GM23338 (cell line): ENCODE measurements at regions not wholly inside any gene's neighbourhood (a gene's known extent, or its start where the extent isn't known, plus 50 kb on each side); places are given as distances from the start of the nearest gene placed in this dataset.

Experiments used
- ATAC-seq: fragments of 200-7000 bp; cut with Tn5 transposase; 3 replicates; pipeline ENCODE4 v1.9.1; 2020
- DNase-seq: peaks from one replicate; pipeline ENCODE4 v3.0.0-alpha.2; 2015; ENCODE audit warnings: low spot score
- H2AFZ ChIP-seq: fragments of 200-600 bp; sonication (generic); 2 replicates; pipeline ENCODE4 v1.8.0; 2016; ENCODE audit warnings: antibody characterized with exemption, mild to moderate bottlenecking, moderate library complexity
- H3F3A ChIP-seq: fragments of 200-600 bp; sonication (generic); replicated peaks from 2 replicates; pipeline ENCODE4 v1.8.0; 2017; ENCODE audit warnings: antibody characterized with exemption, mixed run types, low read depth
- H3K27ac ChIP-seq: fragments of 200-600 bp; sonication (generic); 2 replicates; pipeline ENCODE4 v1.6.1; 2016; ENCODE audit warnings: low read depth
- H3K27me3 ChIP-seq: fragments of 200-600 bp; sonication (generic); 2 replicates; pipeline ENCODE4 v1.8.0; 2016; ENCODE audit warnings: mild to moderate bottlenecking, mixed run types, moderate library complexity; ENCODE audit not compliant: insufficient read depth
- H3K36me3 ChIP-seq: fragments of 200-600 bp; sonication (generic); 2 replicates; pipeline ENCODE4 v1.8.0; 2016; ENCODE audit warnings: mild to moderate bottlenecking; ENCODE audit not compliant: insufficient read depth
- H3K4me1 ChIP-seq: fragments of 200-600 bp; sonication (generic); 2 replicates; pipeline ENCODE4 v1.8.0; 2016; ENCODE audit warnings: mild to moderate bottlenecking, moderate library complexity; ENCODE audit not compliant: insufficient read depth
- H3K4me2 ChIP-seq: fragments of 200-600 bp; sonication (generic); 2 replicates; pipeline ENCODE4 v1.7.1; 2017; ENCODE audit warnings: mixed run types
- H3K4me3 ChIP-seq: fragments of 200-600 bp; sonication (generic); 2 replicates; pipeline ENCODE4 v1.6.1; 2016; ENCODE audit warnings: mixed run types
- H3K79me2 ChIP-seq: fragments of 200-600 bp; sonication (generic); replicated peaks from 2 replicates; pipeline ENCODE4 v1.8.0; 2017; ENCODE audit warnings: mild to moderate bottlenecking; ENCODE audit not compliant: insufficient read depth
- H3K9me2 ChIP-seq: fragments of 200-600 bp; sonication (generic); 2 replicates; pipeline ENCODE4 v1.8.0; 2017; ENCODE audit not compliant: insufficient read depth
- H4K20me1 ChIP-seq: fragments of 200-600 bp; sonication (generic); replicated peaks from 2 replicates; pipeline ENCODE4 v1.8.0; 2017; ENCODE audit warnings: mild to moderate bottlenecking; ENCODE audit not compliant: insufficient read depth
- H3K27ac Mint-ChIP-seq: 2 replicates; pipeline ENCODE4 v1.8.0; 2020; ENCODE audit warnings: inconsistent platforms, mild to moderate bottlenecking, moderate library complexity, mixed read lengths
- H3K27me3 Mint-ChIP-seq: 3 replicates; pipeline ENCODE4 v1.8.0; 2022; ENCODE audit warnings: low read depth, mild to moderate bottlenecking, moderate library complexity, mixed read lengths, inconsistent platforms; ENCODE audit not compliant: insufficient read depth, poor library complexity
- H3K36me3 Mint-ChIP-seq: 3 replicates; pipeline ENCODE4 v1.8.0; 2021; ENCODE audit warnings: low read depth, mild to moderate bottlenecking, inconsistent platforms, moderate library complexity, mixed read lengths
- H3K4me1 Mint-ChIP-seq: 3 replicates; pipeline ENCODE4 v1.8.0; 2020; ENCODE audit warnings: mild to moderate bottlenecking, inconsistent platforms, mixed read lengths
- H3K4me3 Mint-ChIP-seq: 3 replicates; pipeline ENCODE4 v1.8.0; 2021; ENCODE audit warnings: moderate library complexity, mild to moderate bottlenecking, inconsistent platforms, mixed read lengths
- H3K9me3 Mint-ChIP-seq: 3 replicates; pipeline ENCODE4 v1.8.0; 2020; ENCODE audit warnings: moderate library complexity, mild to moderate bottlenecking, inconsistent platforms, mixed read lengths
- EZH2 ChIP-seq: fragments of 200-600 bp; sonication (generic); IDR thresholded peaks from one replicate; pipeline ENCODE4 v1.8.0; 2017; ENCODE audit warnings: antibody characterized with exemption, mild to moderate bottlenecking, low read depth; ENCODE audit not compliant: unreplicated experiment
- EZH2phosphoT487 ChIP-seq: fragments of 200-600 bp; sonication (generic); IDR thresholded peaks from one replicate; pipeline ENCODE4 v1.8.1; 2018; ENCODE audit warnings: antibody characterized with exemption; ENCODE audit not compliant: unreplicated experiment
- JUNB ChIP-seq: IDR thresholded peaks from one replicate; pipeline ENCODE4 v1.6.1; 2016; ENCODE audit warnings: antibody characterized with exemption; ENCODE audit not compliant: unreplicated experiment
- POLR2AphosphoS5 ChIP-seq: IDR thresholded peaks from 2 replicates; pipeline ENCODE4 v1.6.1; 2016; ENCODE audit warnings: antibody characterized with exemption, low read depth
- TF ChIP-seq, protein P1 (sequence below): IDR thresholded peaks from 2 replicates; pipeline ENCODE4 v1.6.1; 2016; ENCODE audit warnings: antibody characterized with exemption
- TF ChIP-seq, protein P2 (sequence below), 2 experiments: fragments of 200-600 bp in 1 of 2; sonication (generic) in 1 of 2; conservative IDR thresholded peaks; 2 replicates each; pipeline versions ENCODE4 v1.5.1 to v1.6.1; 2016 to 2017; ENCODE audit warnings: antibody characterized with exemption in 2 of 2, low read depth in 2 of 2, mild to moderate bottlenecking in 2 of 2, moderate library complexity in 1 of 2
- TF ChIP-seq, protein P3 (sequence below): fragments of 250-450 bp; sonication (Bioruptor Pico); IDR thresholded peaks from 2 replicates; pipeline ENCODE4 v1.5.0; 2020; ENCODE audit warnings: mild to moderate bottlenecking, moderate library complexity
- TF ChIP-seq, protein P4 (sequence below): IDR thresholded peaks from one replicate; pipeline ENCODE4 v1.6.1; 2018; ENCODE audit warnings: antibody characterized with exemption; ENCODE audit not compliant: unreplicated experiment

DNA sequence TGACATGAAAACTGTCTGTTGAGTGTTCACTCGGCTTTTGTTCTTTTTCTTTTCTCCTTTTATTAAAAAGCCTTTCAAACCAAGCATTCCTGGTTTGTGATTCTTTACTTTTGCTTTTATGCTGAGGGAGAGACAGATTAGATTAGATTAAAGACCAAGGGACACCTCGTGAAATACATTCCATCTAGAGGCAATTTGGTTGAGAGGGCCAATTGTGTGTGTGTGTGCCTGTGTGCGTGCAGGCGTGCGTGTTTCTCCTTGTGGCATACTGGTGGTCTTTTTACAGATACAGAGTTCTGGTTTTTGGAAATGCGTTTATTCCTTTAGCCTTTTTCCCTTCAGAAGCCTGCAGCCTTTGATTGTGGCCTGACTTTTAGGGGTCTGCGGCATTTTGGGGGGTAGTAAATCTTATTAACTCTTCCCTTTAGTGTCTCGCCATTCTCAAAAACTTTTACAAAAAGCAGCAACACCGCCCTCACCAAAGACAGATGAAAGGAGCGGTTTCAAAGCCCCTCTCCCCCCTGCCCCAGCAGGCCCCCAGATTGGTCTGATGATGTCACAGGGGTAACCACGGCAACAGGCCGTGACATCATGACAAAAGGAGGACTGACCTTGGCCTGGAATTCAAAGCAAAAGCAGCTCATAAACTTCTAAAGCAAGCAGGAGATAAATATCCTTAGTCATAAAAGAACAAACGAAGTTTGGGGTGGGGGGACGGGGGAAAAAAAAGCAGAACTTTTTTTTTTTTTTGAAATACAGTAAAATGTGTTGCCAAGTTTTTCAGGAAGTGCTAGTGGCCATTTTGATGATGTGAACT is 84.1 kb upstream of the TBX3 start:
- Mint-ChIP-seq H3K27me3 (peaks cover 4% of the 10 kb centered on the region), H3K4me3 (no peak overlapping the region), H3K36me3 (no peaks in the 10 kb centered on the region), H3K4me1 (peaks cover 3% of the 10 kb centered on the region; the same call in 1 of the 3 replicates), H3K27ac (no peak overlapping the region), H3K9me3 (no peaks in the 10 kb centered on the region; the same call in 2 of the 3 replicates)
- Histone ChIP-seq H2AFZ (no peak overlapping the region), H3K27me3 (no peaks in the 10 kb centered on the region), H3K27ac (no peak overlapping the region), H3K79me2 (no peaks in the 10 kb centered on the region), H3K36me3 (no peaks in the 10 kb centered on the region), H3K4me1 (no peaks in the 10 kb centered on the region), H3F3A (no peaks in the 10 kb centered on the region), H4K20me1 (no peaks in the 10 kb centered on the region), H3K9me2 (no peaks in the 10 kb centered on the region), H3K4me3 (no peak overlapping the region), H3K4me2 (no peak overlapping the region)
- ATAC-seq (no peak), DNase-seq (no peak)
- TF ChIP-seq EZH2phosphoT487: no peak
- TF ChIP-seq, protein P1, sequence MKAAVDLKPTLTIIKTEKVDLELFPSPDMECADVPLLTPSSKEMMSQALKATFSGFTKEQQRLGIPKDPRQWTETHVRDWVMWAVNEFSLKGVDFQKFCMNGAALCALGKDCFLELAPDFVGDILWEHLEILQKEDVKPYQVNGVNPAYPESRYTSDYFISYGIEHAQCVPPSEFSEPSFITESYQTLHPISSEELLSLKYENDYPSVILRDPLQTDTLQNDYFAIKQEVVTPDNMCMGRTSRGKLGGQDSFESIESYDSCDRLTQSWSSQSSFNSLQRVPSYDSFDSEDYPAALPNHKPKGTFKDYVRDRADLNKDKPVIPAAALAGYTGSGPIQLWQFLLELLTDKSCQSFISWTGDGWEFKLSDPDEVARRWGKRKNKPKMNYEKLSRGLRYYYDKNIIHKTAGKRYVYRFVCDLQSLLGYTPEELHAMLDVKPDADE: no peak
- TF ChIP-seq, protein P2, sequence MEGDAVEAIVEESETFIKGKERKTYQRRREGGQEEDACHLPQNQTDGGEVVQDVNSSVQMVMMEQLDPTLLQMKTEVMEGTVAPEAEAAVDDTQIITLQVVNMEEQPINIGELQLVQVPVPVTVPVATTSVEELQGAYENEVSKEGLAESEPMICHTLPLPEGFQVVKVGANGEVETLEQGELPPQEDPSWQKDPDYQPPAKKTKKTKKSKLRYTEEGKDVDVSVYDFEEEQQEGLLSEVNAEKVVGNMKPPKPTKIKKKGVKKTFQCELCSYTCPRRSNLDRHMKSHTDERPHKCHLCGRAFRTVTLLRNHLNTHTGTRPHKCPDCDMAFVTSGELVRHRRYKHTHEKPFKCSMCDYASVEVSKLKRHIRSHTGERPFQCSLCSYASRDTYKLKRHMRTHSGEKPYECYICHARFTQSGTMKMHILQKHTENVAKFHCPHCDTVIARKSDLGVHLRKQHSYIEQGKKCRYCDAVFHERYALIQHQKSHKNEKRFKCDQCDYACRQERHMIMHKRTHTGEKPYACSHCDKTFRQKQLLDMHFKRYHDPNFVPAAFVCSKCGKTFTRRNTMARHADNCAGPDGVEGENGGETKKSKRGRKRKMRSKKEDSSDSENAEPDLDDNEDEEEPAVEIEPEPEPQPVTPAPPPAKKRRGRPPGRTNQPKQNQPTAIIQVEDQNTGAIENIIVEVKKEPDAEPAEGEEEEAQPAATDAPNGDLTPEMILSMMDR (conservative IDR thresholded peaks at IDR 0.05; ENCODE audit: low read depth in 2 of 2): no peak
- no peak for TF ChIP-seq POLR2AphosphoS5
- TF ChIP-seq, protein P3, sequence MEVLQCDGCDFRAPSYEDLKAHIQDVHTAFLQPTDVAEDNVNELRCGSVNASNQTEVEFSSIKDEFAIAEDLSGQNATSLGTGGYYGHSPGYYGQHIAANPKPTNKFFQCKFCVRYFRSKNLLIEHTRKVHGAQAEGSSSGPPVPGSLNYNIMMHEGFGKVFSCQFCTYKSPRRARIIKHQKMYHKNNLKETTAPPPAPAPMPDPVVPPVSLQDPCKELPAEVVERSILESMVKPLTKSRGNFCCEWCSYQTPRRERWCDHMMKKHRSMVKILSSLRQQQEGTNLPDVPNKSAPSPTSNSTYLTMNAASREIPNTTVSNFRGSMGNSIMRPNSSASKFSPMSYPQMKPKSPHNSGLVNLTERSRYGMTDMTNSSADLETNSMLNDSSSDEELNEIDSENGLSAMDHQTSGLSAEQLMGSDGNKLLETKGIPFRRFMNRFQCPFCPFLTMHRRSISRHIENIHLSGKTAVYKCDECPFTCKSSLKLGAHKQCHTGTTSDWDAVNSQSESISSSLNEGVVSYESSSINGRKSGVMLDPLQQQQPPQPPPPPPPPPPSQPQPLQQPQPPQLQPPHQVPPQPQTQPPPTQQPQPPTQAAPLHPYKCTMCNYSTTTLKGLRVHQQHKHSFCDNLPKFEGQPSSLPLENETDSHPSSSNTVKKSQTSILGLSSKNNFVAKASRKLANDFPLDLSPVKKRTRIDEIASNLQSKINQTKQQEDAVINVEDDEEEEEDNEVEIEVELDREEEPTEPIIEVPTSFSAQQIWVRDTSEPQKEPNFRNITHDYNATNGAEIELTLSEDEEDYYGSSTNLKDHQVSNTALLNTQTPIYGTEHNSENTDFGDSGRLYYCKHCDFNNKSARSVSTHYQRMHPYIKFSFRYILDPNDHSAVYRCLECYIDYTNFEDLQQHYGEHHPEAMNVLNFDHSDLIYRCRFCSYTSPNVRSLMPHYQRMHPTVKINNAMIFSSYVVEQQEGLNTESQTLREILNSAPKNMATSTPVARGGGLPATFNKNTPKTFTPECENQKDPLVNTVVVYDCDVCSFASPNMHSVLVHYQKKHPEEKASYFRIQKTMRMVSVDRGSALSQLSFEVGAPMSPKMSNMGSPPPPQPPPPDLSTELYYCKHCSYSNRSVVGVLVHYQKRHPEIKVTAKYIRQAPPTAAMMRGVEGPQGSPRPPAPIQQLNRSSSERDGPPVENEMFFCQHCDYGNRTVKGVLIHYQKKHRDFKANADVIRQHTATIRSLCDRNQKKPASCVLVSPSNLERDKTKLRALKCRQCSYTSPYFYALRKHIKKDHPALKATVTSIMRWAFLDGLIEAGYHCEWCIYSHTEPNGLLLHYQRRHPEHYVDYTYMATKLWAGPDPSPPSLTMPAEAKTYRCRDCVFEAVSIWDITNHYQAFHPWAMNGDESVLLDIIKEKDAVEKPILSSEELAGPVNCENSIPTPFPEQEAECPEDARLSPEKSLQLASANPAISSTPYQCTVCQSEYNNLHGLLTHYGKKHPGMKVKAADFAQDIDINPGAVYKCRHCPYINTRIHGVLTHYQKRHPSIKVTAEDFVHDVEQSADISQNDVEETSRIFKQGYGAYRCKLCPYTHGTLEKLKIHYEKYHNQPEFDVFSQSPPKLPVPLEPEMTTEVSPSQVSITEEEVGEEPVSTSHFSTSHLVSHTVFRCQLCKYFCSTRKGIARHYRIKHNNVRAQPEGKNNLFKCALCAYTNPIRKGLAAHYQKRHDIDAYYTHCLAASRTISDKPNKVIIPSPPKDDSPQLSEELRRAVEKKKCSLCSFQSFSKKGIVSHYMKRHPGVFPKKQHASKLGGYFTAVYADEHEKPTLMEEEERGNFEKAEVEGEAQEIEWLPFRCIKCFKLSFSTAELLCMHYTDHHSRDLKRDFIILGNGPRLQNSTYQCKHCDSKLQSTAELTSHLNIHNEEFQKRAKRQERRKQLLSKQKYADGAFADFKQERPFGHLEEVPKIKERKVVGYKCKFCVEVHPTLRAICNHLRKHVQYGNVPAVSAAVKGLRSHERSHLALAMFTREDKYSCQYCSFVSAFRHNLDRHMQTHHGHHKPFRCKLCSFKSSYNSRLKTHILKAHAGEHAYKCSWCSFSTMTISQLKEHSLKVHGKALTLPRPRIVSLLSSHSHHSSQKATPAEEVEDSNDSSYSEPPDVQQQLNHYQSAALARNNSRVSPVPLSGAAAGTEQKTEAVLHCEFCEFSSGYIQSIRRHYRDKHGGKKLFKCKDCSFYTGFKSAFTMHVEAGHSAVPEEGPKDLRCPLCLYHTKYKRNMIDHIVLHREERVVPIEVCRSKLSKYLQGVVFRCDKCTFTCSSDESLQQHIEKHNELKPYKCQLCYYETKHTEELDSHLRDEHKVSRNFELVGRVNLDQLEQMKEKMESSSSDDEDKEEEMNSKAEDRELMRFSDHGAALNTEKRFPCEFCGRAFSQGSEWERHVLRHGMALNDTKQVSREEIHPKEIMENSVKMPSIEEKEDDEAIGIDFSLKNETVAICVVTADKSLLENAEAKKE (CRISPR knock-in tag): no peak
- no peak for TF ChIP-seq JUNB
- TF ChIP-seq, protein P4, sequence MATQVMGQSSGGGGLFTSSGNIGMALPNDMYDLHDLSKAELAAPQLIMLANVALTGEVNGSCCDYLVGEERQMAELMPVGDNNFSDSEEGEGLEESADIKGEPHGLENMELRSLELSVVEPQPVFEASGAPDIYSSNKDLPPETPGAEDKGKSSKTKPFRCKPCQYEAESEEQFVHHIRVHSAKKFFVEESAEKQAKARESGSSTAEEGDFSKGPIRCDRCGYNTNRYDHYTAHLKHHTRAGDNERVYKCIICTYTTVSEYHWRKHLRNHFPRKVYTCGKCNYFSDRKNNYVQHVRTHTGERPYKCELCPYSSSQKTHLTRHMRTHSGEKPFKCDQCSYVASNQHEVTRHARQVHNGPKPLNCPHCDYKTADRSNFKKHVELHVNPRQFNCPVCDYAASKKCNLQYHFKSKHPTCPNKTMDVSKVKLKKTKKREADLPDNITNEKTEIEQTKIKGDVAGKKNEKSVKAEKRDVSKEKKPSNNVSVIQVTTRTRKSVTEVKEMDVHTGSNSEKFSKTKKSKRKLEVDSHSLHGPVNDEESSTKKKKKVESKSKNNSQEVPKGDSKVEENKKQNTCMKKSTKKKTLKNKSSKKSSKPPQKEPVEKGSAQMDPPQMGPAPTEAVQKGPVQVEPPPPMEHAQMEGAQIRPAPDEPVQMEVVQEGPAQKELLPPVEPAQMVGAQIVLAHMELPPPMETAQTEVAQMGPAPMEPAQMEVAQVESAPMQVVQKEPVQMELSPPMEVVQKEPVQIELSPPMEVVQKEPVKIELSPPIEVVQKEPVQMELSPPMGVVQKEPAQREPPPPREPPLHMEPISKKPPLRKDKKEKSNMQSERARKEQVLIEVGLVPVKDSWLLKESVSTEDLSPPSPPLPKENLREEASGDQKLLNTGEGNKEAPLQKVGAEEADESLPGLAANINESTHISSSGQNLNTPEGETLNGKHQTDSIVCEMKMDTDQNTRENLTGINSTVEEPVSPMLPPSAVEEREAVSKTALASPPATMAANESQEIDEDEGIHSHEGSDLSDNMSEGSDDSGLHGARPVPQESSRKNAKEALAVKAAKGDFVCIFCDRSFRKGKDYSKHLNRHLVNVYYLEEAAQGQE: no peak
- no peak for TF ChIP-seq EZH2
